GM21529 (cell line): ENCODE measurements at regions not wholly inside any gene's neighbourhood (a gene's known extent, or its start where the extent isn't known, plus 50 kb on each side); places are given as distances from the start of the nearest gene placed in this dataset.
A peak's percentile ranks its signal among the peaks of the same experiment; 100 is the strongest.

Experiments used
- ATAC-seq: cut with Tn5 transposase; IDR thresholded peaks from one replicate; pipeline ENCODE4 v1.9.1; 2021; ENCODE audit not compliant: unreplicated experiment

DNA sequence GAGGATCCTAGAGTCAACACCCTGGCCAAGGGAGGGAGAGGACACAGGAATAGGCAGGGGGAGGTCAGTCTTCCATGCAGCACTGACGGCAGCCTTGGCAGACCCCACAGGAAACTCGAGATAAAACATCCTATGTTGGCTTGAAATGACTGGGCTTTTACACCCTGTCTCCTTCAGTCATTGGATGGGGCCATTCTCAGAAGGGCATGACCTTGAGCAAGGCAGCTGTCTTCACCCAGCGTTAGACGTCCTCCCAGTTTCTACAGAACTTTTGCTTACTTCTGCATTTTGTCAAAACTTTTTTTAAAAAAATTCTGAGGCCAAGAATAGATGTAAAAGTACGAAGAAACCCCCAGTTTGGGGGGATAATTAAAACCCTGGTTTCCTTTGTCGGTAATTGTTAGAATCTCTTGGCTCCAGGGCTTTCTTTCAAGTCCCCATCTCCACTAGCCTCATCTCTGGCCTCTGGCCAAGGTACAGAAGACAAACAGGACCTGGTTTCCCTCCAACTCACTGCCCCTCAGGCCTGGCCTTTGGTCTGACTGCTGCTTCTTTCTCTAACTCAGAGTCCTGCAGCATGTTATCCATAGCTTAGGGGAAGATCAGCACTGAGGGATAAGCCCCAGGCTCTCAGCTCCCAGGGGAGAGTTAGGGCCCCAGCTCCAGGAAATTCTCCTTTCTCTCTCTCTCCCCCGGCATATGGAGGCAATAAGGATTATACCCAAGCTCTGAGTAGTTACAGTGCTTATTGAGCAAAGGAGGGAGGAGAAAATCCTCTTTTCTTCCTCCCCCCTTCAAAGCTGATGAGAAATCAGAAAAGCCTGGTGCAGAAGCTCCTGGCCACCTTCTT, 51.6 kb upstream of the KCND3 start:
- ATAC-seq = peak; percentile 82

DNA sequence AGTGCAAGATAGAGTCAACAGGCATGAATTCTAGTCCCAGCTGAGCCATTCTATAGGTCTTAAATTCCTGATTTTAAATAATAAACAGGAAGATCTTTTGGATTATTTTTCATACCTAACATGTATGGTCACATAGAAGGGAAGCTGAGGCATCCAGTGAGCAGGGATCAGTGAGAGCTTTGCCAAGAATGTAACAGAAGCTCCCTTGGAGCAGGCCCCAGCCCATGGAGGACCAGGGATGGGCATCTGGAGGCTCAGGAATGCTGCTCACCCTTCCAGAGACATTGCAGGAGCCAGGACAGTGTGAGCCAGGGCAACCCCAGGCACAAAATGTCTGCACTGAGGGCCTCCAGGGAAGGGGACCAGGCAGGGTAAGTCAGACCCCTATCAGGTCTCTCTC, 54.4 kb upstream of the KCND3 start:
- no peak for ATAC-seq

DNA sequence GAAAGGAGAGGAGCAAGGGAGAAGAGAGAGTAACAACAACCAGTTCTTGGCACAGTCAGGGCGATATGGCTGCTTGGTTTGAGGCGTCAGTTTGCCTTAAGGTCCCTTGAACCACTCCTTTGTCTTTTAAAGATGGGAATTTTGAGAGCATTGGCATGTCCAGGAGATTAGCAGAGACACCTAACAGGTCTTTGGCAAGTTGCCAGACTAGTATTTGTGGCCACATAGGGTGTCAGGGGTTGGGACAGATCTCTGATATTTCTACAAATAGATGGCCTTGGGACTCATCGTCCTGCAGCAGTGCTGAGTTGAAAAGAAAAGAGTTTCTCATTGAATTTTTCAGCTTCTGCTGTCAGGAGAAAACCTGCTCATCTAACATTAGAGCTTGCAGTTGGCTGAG, 55.3 kb upstream of the KCND3 start:
- no peak for ATAC-seq

DNA sequence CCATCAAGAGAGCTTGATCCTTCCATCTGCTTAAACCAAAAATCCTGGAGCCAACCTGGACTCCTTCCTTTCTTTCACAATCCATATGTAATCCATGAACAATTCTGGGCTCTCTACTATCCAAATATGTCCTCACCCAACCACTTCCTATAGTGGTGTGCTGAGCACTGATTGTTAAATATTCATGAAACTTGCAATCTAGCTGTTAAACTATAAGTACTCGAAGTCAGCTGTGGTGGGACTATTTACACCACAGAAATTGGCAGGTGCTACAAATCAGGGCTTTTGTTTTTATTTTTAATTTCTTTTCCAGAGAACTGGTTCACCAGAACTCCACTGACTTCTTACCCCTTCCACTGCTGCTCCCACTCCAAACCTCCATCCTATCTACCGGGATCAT, 57.2 kb upstream of the KCND3 start:
- ATAC-seq = no peak

DNA sequence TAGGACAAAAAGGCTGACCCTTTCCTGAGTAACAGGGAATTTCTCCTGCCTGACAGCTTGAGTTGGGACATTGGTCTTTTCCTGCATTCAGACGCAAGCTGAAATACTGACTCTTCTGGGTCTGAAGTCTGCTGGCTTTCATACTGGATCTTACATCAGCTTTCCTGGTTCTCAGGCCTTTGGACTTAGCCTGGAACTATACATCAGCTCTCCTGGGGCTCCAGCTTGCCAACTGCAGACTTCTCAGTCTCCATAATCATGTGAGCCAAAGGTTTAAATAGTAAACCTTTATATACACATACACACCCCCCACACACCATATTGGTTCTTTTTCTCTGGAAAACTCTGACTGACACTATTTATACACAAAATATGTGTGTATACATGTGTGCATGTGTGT, 59.0 kb upstream of the KCND3 start:
- no peak for ATAC-seq

DNA sequence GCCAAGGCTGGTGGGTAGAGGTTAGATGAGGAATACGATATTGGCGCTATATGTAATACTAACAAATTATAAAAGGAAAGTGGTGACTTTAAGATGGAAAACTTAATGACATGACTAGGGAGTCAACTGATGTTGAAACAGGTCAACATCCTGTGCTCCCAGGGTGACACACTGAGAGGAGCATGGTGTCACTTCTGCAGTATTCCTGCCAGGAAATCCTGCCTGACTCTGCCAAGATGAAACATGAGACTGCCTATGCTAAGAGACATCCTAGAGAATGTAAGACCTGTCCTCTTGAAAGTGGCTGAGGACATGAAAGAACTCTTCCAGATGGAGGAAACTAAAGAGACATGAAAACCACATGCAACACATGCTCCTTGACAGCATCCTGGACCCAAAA, 65.0 kb upstream of the KCND3 start:
- ATAC-seq = no peak

DNA sequence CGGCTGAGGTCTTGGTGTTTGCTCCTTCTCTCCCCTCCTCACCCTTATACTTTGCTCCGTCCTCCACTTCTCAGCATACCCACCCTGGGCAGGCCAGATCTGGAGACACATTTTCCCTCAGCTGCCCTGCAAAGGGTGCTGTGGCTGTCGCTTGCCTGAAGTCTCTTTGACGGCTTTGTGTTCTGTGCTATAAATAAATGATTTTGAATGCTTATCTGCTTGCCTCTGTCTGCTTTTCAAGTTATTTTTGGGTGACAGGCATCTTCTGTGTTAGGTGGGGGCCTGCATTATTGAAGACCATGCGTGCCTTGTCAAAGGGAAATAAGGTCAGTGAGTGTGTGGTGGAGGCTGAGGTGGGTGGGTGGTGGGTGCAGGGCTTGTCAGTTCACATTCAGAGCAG, 66.9 kb upstream of the KCND3 start:
- no peak for ATAC-seq

DNA sequence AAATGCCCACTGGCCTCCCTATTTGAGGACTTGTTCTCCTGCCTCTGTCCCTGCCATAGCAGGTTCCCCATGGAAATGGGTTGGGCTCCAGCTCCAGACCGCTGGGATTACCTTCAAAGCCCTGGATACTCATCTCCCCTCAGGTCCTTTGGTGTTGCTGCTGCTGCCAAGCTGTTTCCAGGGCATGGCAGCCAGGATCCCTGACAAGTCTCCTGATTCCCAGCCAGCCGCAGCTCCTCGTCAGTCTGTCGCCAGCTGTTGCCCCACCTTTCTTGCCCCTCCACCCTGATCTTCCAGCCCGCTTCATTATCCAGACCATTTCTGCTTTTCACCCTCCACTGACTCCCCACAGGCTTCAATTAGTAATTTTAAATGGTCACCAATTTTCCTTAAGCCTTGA, 68.3 kb upstream of the KCND3 start:
- no peak for ATAC-seq

DNA sequence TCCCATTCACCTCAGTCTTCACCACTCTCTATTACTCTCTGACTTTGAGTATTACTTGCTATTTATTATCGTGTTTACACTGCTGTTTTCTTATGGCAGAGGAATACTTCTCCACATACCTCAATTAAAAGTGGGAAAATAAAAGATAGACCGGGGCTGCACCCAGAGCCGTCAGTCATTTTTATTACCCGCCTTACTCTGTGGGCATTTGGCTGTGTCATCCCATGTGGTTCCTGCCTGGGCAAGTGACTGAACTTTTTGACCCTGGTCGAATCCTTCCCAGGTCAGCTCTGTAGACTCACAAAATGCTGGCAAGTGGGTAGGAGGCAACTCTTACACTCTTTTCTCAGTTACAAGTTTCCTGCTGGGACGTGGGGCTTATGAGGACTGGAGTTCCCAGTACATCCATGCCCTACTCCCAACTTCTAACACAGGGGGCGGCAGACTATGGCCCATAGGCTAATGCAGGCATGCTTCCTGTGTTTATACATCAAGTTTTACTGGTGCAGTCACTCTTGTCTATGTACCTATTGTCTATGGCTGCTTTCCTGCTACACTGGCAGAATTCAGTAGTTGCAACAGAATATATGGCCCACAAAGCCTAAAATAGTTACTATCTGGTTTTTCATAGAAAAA, 69.5 kb upstream of the KCND3 start:
- ATAC-seq = no peak

DNA sequence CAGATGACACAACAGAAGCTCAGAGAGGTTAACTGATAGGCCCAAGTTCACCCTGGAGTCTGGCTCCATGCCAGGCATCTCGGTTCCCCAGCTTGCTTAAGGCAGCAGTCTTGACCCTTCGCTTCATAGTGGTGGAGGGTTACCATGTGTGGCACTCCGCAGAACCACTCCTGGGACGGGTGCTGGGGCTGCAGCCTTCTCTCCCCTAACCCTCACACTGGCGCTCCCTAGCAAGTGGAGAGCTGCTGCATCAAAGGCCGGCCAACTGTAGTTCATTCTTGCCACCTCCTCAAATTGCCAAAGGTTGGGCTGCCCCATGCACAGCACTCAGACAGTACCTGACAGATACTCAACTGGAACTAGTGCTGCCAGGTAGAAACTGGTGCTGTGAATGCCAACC, 70.2 kb upstream of the KCND3 start:
- ATAC-seq = no peak

DNA sequence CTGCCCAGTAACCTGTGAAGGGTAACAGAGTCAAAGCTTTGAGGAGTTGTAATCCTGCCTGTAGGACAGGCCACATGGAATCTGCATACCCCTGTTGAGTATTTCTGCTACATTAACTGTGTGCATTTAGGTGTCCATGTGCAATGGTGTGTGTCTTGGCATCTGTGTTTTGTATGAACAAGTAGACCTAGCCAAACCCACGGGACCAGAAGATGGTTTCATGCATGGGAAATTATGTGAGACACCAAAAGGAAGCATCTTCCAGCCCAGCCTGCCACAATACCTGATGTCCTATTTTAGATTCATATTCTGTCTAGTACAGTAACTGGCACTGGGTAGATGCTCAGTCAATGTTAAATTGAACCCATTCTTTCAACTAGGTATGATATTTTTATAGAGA, 70.8 kb upstream of the KCND3 start:
- ATAC-seq = no peak

DNA sequence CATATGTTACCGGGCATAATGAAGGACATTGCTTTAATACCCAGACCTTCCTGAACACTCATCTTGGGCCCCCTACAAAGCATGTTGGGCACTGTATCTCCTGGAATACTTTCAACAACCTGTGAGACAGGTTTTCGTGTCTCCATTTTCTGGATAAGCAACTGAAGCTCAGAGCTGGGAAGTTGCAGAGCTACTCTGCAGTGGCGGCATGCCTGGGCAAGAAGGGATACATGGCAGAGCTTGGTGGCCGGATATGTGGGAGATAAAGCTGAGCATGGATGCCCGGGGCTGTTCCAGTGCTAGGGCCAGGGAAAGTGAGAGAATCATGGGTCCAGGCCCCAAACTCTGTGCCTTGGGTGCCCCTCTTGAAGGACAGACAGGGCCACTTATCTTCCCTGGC, 71.6 kb upstream of the KCND3 start:
- no peak for ATAC-seq

DNA sequence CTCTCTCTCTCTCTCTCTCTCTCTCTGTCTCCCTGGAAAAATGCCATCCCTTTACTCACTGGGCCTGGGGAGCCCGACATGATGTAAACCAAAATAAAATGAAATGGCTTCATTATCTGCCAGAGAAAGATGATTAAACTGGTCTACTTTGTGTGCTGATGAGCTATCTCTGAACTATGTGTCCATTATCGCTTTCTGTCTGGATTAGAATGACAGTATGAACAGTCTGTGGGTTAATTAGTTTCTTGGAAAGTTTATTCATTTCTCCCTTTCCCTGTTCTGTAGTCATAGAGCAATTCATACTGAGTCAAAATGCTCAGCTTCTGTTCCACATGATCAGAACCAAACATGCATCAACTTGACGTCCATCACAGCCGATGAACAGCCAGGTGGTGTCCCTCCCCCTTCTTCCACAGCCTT, 72.4 kb upstream of the KCND3 start:
- ATAC-seq = no peak

DNA sequence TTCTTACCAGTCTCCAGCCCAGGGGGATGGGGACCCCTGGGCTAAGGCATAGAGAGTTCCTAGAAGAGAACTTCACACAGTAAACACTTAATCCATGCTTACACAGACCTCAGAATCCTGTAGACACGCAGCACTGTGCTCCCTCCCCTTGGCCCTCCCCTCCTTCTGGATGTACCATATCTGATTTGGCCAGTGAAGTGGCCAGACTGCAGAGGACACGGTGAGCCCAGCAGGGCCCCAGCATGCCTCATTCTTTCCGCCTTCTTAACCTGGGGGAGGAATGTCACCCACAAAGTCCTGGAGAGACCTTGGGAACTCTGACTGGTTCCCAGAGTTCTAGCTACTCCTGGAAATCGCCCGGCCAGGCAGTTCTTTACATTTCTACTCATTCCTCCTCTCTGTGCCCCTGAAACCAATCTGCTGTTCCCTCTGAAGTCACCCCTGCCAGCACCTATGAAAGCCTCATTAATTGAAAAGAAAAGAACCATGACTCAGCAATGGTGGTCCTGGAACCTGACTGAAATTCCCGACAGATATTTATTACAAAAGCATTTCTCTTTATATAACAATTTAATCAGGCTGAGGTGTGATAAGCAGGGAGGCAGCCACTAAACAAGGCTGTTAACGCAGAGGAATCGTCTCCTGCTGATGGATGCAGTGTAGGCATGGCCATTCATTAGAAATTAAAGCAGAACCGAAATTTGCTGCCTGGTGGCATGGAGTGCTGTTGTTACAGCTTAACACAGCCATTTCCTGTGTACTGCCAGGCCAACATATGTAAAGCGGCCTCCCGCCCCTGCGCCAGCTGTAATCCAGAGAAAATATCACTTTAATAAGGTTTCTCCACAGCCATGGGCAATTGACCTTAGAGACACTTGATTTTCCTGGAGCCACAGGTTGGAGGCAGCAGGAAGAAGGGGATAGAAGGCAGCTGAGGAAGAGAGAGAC, 74.6 kb upstream of the KCND3 start:
- peak; percentile 82 for ATAC-seq

DNA sequence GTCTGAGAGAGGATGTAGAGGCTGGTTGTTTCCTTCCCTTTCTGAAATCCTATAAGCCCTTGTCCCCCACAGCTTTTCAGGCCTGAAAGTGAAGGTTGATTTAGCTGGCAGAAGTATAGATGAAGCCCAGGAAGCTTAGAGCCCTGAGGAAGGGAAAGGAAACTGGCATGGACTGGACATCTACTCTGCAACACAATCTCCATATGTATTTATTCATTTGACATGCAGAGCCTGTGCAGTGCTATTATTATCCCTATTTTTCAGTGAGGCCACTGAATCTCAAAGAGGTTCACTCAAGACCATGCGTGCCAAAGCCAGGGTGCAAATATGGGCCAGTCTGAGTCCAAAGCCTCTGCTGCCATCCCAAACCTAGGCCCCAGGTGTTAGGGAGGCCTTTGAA, 78.5 kb upstream of the KCND3 start:
- ATAC-seq = no peak

DNA sequence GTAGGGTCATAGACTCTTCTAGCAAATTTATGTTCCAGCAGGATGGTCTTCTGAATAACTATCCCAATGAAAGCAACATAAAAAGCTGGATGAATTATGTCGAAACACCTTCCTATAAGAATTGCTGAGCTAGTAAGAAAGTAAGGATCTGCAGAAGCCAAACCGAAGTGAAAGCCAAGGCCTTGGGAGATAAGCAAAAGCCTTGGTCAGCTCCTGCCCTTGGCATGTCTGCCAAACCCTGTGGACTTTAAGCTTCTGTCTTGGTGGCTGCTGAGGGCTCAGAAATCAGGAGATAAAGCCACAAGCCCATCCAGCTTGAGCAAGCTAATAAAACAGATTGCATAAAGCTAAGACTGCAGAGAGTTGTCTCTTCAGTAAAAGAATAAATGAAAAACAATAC, 81.2 kb upstream of the KCND3 start:
- ATAC-seq = no peak

DNA sequence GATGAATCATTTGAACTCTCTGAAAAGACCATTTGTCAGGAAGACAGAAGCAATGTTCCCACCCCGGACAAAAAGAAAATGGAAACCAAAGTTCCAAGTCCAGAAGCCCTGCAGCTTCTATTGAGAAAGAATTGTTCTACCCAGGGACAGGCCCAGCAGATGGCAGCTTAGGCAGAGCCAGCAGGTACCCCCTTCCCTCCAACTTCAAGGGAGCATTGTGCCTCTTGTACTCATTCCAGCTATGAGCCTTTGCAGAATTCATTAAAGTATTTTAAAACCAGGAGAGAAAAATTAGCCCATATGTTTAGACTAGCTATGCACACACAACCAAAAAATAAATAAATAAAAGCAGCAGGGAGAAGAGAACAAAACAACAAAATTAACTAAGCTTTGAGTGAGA, 85.2 kb upstream of the KCND3 start:
- ATAC-seq = no peak

DNA sequence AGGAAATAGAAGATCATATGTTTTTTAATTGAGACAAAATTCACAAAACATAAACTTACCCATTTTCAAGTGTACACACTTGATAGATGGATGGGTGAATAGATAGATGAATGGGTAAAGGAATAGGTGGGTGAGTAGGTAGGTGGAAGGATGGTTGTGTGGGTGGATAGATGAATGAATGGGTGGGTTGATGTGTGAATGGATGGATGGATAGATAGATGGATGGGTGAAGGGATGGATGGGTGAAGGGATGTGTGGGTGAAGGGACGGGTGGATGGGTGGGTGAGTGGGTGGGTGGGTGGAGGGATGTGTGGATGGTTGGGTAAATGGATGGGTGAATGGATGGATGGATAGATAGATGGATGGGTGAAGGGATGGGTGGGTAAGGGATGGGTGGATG, 86.1 kb upstream of the KCND3 start:
- ATAC-seq = no peak

DNA sequence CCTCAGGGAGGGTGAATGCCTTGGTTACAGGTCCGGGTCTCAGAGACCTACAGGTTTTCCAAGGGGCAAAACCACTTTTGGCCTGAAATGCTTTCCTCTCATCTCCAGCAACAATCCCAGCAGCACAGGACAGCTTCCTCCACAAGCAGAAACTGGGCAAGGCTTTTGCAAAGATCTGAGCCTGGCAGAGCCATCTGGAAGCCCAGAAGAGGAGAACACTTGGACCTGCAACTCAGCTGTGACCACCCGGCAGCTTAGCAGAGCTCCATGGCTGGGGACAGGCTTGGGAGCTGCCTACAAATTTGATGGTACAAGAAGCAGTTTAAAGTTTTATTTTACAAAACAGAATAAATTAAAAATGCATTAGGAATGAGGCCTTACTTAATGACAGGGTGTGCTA, 90.0 kb upstream of the KCND3 start:
- ATAC-seq = no peak

DNA sequence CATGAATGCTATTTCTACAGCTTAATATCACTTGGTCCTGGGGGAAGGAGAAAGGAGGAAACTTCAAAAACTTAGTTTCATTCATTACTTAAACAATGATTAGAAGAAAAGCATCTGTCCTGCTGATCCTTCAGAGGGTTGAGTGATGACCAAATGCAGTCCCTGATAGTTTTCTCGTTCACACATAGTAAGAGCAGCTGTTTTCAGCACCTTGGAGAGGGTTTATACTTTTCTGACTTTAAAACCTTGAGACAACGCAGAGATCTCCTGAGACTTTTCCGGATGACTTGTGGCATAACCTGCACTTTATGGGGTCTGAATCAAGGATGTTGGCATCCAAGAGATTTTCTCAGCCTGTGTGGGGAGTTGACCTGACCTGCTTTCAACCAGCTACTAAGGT, 94.0 kb upstream of the KCND3 start:
- no peak for ATAC-seq

DNA sequence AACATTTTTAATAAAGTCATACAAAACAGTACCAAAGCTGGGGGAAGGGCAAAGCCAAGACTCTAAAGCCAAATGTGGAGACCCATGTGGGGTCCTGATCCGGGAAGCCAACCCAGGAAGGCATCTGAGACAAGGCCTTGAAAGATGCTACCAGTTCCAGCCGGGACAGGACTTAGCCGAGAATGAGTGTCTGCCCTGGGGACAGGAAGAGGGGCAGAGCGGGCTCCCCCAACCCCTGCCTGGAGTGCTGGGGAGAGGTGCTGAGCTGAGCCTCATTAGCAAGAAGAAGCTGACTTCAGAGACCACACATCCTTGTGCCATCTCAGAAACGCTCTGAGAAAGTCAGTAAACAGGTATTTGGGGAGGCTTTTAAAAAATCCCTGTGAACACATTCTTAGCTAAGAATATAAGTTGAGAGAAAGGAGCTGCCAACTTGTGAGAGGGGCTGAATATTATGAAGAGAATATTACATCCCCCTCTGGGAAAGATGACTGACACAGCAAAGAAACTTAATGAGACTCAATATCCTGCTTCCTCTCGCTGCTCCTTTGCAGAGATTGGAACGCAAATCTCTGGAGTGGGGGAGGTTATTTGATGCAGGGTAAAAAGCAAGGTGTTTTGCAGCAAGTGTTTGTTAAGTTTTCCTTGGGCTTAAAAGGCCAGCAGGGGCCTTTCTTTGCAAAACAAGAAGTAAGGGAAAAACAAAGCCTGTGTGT, 103.3 kb upstream of the KCND3 start:
- ATAC-seq = no peak
